GM18867 (cell line): ENCODE measurements at regions not wholly inside any gene's neighbourhood (a gene's known extent, or its start where the extent isn't known, plus 50 kb on each side); places are given as distances from the start of the nearest gene placed in this dataset.
A peak's percentile ranks its signal among the peaks of the same experiment; 100 is the strongest.
"Not testable (repeated sequence)": the region's sequence is repeated elsewhere in the genome, so short reads cannot be mapped to it uniquely, and the experiment has no call there.

Source experiments
- ATAC-seq: cut with Tn5 transposase; IDR thresholded peaks from one replicate; pipeline ENCODE4 v1.9.1; 2021; ENCODE audit warnings: mild to moderate bottlenecking, moderate library complexity; ENCODE audit not compliant: unreplicated experiment

GRCh38 chr16:16559179-16559740, 180.3 kb downstream of the NPIPA7 start:
- not testable (repeated sequence) for ATAC-seq

- not testable (repeated sequence) for ATAC-seq
Observed at GRCh38 chr16:16561532-16561931, 182.6 kb downstream of the NPIPA7 start.

- not testable (repeated sequence) for ATAC-seq
Observed at GRCh38 chr16:16563962-16564361, 185.0 kb downstream of the NPIPA7 start.

DNA sequence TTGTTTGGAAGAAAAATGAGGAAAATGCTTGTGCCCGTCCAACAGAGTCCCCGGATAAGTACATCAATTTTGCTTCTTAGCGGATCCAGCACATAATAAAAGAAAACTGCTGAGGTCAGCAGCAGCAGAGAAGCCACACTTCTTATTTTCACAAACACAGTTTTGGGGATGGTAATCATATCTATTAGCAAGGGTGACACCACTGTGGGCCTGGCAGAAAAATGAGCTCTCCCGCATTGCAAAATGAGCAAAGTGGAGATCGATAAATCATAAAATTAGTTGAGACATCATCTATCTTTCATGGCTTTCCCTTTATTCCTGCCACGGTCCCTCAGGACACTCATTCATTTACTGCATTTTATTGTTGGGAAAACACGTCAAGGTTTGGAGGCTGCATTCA, 186.4 kb downstream of the NPIPA7 start:
- ATAC-seq: not testable (repeated sequence)

GRCh38 chr16:16570055-16570454, 191.1 kb downstream of the NPIPA7 start:
- ATAC-seq: not testable (repeated sequence)

DNA sequence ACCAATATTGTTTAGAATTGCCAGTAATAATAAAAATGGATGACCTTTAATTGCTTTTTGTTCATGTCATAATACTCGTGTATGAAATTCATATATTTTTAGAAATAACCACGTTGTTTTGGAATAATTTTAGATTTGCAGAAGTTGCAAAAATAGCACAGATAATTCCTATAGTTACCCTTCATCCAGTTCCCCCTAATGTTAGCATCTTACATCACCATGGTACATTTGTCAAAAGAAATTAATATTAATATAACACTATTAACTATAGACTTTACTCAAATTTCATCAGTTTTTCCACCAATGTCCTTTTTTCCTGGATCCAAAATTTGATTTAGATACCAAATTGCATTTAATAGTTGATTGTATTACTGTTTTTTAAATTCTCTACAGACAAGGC, 191.9 kb downstream of the NPIPA7 start:
- not testable (repeated sequence) for ATAC-seq

GRCh38 chr16:16572130-16572774, 193.3 kb downstream of the NPIPA7 start:
- not testable (repeated sequence) for ATAC-seq

- ATAC-seq: not testable (repeated sequence)
Observed at GRCh38 chr16:16577062-16577461, 198.1 kb downstream of the NPIPA7 start.

- no peak for ATAC-seq
Observed at GRCh38 chr16:16578701-16579100, 199.8 kb downstream of the NPIPA7 start.

- not testable (repeated sequence) for ATAC-seq
Observed at GRCh38 chr16:16582916-16583315, 204.0 kb downstream of the NPIPA7 start.

DNA sequence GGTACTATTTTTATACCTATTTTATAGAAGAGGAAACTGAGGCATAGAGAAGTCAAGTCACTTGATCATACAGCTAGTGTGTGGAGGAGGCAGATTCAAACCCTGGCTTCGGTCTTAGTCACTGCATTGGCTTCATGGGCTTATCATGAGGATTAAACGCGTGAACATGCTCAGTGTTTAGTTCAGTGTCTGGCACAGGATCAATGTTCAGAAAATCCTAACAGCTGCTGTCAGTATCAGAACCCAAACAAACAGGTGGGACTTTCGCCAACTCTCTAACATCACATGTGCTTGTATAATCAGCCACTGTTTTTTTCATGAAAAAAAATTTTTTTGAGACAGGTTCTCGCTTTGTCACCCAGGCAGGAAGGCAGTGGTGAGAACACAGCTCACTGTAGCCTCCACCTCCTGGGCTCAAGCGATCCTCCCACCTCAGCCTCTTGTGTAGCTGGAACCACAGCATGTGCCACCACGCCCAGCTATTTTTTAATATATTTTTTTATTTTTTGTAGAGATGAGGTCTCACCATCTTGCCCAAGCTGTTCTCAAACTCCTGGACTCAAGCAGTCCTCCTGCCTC, 207.2 kb downstream of the NPIPA7 start:
- ATAC-seq: not testable (repeated sequence)

DNA sequence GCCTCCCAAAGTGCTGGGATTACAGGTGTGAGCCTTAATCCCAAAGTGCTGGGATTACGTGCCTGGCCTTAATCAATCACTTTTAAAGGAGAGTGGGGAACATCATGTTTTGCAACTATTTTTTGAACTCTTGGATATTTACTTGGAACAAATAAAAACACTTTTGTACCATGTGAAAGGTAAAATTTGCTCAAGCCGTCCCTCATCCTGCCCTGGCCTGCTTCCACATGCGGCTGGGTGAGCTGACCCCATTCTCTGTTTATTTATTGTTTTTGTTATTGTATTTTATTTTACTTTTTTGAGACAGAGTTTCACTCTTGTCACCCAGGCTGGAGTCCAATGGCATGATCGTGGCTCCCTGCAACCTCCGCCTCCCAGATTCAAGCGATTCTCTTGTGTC, 208.0 kb downstream of the NPIPA7 start:
- not testable (repeated sequence) for ATAC-seq

GRCh38 chr16:16588436-16588835, 209.5 kb downstream of the NPIPA7 start:
- not testable (repeated sequence) for ATAC-seq

GRCh38 chr16:16590654-16591318, 211.8 kb downstream of the NPIPA7 start:
- ATAC-seq: peak; percentile 46

GRCh38 chr16:16593156-16593863, 214.4 kb downstream of the NPIPA7 start:
- ATAC-seq: peak; percentile 75

DNA sequence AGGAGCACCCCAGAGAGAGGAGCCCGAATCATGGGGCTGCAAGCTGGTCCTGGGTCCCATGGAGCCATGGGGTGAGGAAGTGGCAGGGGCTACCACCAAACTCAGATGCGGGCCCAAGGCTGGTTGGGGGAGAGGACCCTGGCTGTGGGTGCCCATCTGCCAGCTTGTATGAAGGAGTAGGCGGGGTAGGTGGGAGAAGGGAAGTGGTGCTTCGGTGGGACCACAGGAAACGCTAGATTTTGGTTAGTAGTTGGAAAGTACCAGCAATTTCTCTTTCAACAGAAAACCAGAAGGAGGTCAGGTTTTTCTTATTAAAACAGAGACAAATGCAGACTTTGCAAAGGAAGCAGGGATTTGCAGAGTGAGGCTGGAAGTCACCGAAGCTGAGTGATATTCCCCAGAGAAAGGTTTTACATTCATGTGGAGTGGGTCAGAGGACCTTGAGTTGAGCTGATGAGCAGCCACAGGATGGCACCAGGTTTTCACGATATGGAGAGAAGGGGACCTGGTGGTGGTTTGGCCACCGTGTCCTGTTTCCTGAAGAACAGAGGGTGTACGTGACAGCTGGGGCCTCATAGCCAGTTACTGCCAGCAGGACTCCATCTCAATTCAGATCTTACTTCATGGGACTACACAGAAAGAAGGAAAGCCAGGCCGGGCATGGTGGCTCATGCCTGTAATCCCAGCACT, 216.2 kb downstream of the NPIPA7 start:
- ATAC-seq: not testable (repeated sequence)

DNA sequence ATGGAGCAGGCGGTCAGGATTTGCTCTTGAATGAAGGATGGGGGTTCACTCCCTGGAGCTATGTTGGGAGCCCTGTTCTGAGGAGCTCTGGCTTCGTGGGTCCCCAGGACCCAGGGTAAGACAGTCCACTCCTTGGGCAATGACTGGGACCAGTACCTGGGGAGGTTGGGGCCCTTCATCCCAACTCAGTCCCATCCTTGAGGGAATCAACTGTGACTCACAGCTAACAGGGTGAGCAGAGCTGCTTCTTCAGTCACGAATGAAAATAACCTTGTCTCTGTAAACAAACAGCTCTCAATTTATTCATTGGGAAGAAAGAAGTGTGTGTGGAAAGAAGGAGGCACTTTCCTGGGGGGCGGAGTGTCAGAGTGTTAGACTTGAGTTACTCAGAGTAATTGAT, 222.3 kb downstream of the NPIPA7 start:
- not testable (repeated sequence) for ATAC-seq

DNA sequence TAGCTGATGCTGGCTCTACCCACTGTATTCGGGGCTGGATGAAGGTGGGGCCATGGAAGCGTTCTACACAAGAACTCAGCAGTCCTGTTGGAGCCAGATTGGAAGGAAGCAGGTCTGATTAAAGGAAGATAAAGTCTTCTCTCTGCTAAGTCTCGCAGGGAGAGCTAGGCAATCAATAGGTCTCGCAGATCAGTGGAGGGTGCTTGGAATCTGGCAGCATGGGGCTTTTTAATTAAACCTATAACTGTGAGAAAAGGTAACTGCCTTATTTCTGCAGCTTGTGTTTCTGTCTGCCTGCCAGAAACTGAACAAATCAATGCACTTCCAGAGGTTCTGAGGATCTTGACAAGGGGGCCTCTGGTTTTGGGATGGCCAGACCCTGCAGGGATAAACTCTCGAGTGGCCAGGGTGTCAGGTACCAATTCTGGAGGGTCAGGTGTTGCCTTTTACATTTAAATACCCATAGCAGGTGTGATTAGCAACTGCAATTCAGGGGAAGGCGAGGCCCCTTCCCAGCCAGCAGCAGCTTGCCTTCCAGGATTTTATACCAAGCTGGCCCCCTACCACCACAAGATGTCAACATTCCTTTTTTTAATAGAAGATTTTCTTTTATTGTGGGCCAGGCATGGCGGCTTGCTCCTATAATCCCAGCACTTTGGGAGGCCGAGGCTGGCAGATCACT, 228.6 kb downstream of the NPIPA7 start:
- ATAC-seq: not testable (repeated sequence)

- not testable (repeated sequence) for ATAC-seq
Observed at GRCh38 chr16:16609627-16610026, 230.7 kb downstream of the NPIPA7 start.
